Right lobe of liver (tissue), 4 donors: ENCODE measurements at regions not wholly inside any gene's neighbourhood (a gene's known extent, or its start where the extent isn't known, plus 50 kb on each side); places are given as distances from the start of the nearest gene placed in this dataset.

Experiments
- POLR2A ChIP-seq: fragments of 450-650 bp; IDR thresholded peaks from one replicate; pipeline ENCODE4 v1.6.1; 2017; ENCODE audit warnings: antibody characterized with exemption, mild to moderate bottlenecking
- TF ChIP-seq, protein P1 (sequence below), 4 donors: fragments of 200-600 bp in 3 of 4; fragments of 450-650 bp in 1 of 4; IDR thresholded peaks; one replicate each; pipeline versions ENCODE4 v1.5.1 to v1.8.0; 2016 to 2022; ENCODE audit warnings: antibody characterized with exemption in 4 of 4, mild to moderate bottlenecking in 2 of 4
- donor health status: DM: no; HTN: no; CAD: no.
- donor health status: DM: no; HTN: no; CAD: no.
- donor health status: DM: no; HTN: yes; CAD: no.

DNA sequence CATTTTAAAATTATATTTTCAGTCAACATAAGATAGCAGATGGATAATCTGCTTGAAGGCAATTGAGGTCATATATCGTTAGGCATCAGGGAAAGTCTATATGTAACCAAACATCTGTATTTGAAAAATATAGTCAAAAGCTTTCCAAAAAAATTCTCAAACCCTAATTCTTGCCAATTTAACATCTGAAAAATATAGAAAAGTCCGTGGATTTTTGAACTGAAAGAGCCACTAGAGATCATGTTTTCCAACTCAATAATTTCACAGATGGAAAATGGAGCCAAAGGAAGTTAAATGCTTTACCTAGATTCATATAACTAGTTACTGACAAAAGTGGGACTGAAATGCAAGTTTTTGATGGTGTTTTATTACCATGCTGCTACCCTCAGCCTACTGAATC, 185.1 kb upstream of the ZNF804A start:
- TF ChIP-seq, protein P1, sequence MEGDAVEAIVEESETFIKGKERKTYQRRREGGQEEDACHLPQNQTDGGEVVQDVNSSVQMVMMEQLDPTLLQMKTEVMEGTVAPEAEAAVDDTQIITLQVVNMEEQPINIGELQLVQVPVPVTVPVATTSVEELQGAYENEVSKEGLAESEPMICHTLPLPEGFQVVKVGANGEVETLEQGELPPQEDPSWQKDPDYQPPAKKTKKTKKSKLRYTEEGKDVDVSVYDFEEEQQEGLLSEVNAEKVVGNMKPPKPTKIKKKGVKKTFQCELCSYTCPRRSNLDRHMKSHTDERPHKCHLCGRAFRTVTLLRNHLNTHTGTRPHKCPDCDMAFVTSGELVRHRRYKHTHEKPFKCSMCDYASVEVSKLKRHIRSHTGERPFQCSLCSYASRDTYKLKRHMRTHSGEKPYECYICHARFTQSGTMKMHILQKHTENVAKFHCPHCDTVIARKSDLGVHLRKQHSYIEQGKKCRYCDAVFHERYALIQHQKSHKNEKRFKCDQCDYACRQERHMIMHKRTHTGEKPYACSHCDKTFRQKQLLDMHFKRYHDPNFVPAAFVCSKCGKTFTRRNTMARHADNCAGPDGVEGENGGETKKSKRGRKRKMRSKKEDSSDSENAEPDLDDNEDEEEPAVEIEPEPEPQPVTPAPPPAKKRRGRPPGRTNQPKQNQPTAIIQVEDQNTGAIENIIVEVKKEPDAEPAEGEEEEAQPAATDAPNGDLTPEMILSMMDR (IDR thresholded peaks at IDR 0.05) = no peak
- no peak for TF ChIP-seq POLR2A
